Bronchial epithelial cell (primary cell): ENCODE measurements at regions not wholly inside any gene's neighbourhood (a gene's known extent, or its start where the extent isn't known, plus 50 kb on each side); places are given as distances from the start of the nearest gene placed in this dataset.

Experiments
- DNase-seq: peaks from one replicate; pipeline ENCODE4 v3.0.0-alpha.2; 2010; ENCODE audit warnings: low read depth
- FAIRE-seq: peaks from 2 replicates; lab custom pipeline; 2011; peaks lifted over from hg19 to GRCh38; lab: Jason Lieb, UNC
- H3K27me3 ChIP-seq: 2 replicates; pipeline ENCODE4 v1.5.1; 2011; ENCODE audit warnings: low read length; ENCODE audit not compliant: control insufficient read depth, insufficient read depth
- H3K36me3 ChIP-seq: 2 replicates; pipeline ENCODE4 v1.5.1; 2011; ENCODE audit warnings: low read length; ENCODE audit not compliant: control insufficient read depth, insufficient read depth
- H3K4me3 ChIP-seq: 2 replicates; pipeline ENCODE4 v1.5.1; 2011; ENCODE audit warnings: mild to moderate bottlenecking, low read depth, low read length, control low read depth
- CTCF ChIP-seq: IDR thresholded peaks from 2 replicates; pipeline ENCODE4 v1.5.1; 2011; ENCODE audit warnings: mild to moderate bottlenecking, moderate library complexity, low read length, control low read depth, inconsistent platforms; ENCODE audit not compliant: insufficient read depth, severe bottlenecking

- Histone ChIP-seq H3K27me3 (no peaks in the 10 kb centered on the region), H3K4me3 (no peak overlapping the region), H3K36me3 (no peaks in the 10 kb centered on the region)
- no peak for FAIRE-seq
- peak; percentile 74 for DNase-seq
- no peak for TF ChIP-seq CTCF
Observed at GRCh38 chr16:80203821-80204220, 337.0 kb upstream of the DYNLRB2 start.

GRCh38 chr16:80202831-80203413, 337.9 kb upstream of the DYNLRB2 start:
- TF ChIP-seq CTCF = no peak
- Histone ChIP-seq H3K4me3 (no peak overlapping the region), H3K27me3 (no peaks in the 10 kb centered on the region), H3K36me3 (no peaks in the 10 kb centered on the region)
- FAIRE-seq (no peak), DNase-seq (peak; percentile 78)

- TF ChIP-seq CTCF = no peak
- no peak for DNase-seq
- Histone ChIP-seq H3K36me3 (no peaks in the 10 kb centered on the region), H3K27me3 (no peaks in the 10 kb centered on the region), H3K4me3 (no peak overlapping the region)
- no peak for FAIRE-seq
Observed at GRCh38 chr16:80200079-80200478, 340.7 kb upstream of the DYNLRB2 start.

GRCh38 chr16:80199614-80200013, 341.2 kb upstream of the DYNLRB2 start:
- DNase-seq (no peak), FAIRE-seq (no peak)
- TF ChIP-seq CTCF = no peak
- Histone ChIP-seq H3K27me3 (no peaks in the 10 kb centered on the region), H3K36me3 (no peaks in the 10 kb centered on the region), H3K4me3 (no peak overlapping the region)

- no peaks in the 10 kb centered on the region for H3K27me3 ChIP-seq
- no peak overlapping the region for H3K4me3 ChIP-seq
- DNase-seq (peak; percentile 93), FAIRE-seq (peak; percentile 28)
- H3K36me3 ChIP-seq = no peaks in the 10 kb centered on the region
- TF ChIP-seq CTCF = no peak
Observed at GRCh38 chr16:80198311-80199299, 342.2 kb upstream of the DYNLRB2 start.
